ENCODE measurements at regions not wholly inside any gene's neighbourhood (a gene's known extent, or its start where the extent isn't known, plus 50 kb on each side); places are given as distances from the start of the nearest gene placed in this dataset.

DNA sequence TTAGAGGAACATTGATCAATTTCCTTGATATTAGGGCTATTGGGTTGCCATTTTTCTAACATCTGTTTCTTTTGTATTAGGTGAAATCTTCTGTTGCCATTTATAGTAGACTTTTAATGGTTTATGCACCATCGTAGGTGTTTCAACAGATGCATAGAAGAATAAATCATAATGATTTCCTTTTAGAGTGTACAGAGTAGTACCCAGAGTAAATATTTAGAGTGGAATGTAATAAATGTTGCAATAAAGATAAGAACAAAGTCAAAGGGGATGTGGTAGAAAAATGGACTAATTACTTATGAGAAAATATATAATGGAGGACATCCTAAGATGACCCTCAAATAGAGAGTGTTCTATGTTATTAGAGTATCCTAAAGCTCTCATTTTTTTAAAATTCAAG is 643.0 kb upstream of the CITED2 start:
- TF ChIP-seq POLR2A (IDR thresholded peaks at IDR 0.05) = no peak
- TF ChIP-seq, protein P1, sequence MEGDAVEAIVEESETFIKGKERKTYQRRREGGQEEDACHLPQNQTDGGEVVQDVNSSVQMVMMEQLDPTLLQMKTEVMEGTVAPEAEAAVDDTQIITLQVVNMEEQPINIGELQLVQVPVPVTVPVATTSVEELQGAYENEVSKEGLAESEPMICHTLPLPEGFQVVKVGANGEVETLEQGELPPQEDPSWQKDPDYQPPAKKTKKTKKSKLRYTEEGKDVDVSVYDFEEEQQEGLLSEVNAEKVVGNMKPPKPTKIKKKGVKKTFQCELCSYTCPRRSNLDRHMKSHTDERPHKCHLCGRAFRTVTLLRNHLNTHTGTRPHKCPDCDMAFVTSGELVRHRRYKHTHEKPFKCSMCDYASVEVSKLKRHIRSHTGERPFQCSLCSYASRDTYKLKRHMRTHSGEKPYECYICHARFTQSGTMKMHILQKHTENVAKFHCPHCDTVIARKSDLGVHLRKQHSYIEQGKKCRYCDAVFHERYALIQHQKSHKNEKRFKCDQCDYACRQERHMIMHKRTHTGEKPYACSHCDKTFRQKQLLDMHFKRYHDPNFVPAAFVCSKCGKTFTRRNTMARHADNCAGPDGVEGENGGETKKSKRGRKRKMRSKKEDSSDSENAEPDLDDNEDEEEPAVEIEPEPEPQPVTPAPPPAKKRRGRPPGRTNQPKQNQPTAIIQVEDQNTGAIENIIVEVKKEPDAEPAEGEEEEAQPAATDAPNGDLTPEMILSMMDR (IDR thresholded peaks at IDR 0.05 in 4 of 5, conservative IDR thresholded peaks at IDR 0.05 in 1 of 5) = no peak
